GM10266 (cell line): ENCODE measurements at regions not wholly inside any gene's neighbourhood (a gene's known extent, or its start where the extent isn't known, plus 50 kb on each side); places are given as distances from the start of the nearest gene placed in this dataset.
"Not testable (repeated sequence)": the region's sequence is repeated elsewhere in the genome, so short reads cannot be mapped to it uniquely, and the experiment has no call there.

ENCODE experiments used
- DNase-seq: peaks from one replicate; pipeline ENCODE4 v3.0.0; 2012; ENCODE audit errors: extremely low spot score
- TF ChIP-seq, protein P1 (sequence below): IDR thresholded peaks from 2 replicates; pipeline ENCODE4 v1.5.1; 2012; ENCODE audit warnings: mild to moderate bottlenecking, low read depth; ENCODE audit not compliant: control insufficient read depth, insufficient read depth; ENCODE audit errors: missing control alignments

DNA sequence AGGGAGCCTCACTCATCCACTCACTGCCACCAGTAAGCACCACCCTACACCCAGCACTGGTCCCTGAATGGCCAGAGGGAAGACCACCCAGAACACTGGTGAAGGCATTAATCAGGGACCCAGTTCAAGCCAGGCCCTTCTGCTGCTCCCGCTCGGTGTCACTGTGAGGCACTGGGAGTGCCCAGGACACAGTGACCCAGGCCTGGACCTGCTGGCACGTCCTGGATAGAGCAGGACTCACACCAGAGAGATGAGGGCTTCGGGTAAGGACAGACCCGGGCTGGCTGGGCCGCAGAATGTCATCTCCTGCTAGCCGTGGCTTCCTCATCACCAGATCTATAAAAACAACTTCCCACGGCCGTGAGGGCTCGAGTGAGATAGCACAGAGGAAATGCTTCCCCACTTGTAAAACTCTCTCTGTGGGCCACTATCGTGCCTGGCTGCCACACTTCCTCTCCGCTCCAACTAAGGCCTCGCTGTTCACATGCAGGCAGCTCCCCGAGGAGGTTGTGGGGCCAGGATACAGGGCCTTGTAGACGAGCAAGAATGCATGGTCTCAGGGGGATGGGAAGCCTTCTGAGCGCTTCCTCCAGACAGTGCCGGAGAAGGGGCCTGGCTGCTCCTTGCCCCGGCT, 158.1 kb downstream of the NPIPB11 start:
- DNase-seq: not testable (repeated sequence)

DNA sequence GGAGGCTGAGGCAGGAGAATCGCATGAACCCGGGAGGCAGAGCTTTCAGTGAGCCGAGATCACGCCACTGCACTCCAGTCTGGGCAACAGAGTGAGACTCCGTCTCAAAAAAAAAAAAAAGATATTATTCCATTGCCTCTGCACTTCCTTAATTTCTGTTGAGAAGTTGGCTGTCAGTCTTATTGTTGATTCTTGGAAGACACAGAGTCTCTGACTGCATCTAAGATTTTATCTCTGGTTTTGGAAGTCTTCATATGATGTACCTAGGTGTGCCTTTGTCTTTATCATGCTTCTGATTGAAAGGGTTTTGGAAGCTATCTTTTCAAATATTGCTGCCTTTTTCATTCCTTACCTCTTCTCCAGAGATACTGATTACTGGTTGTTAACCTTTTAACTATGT, 160.4 kb downstream of the NPIPB11 start:
- not testable (repeated sequence) for DNase-seq

DNA sequence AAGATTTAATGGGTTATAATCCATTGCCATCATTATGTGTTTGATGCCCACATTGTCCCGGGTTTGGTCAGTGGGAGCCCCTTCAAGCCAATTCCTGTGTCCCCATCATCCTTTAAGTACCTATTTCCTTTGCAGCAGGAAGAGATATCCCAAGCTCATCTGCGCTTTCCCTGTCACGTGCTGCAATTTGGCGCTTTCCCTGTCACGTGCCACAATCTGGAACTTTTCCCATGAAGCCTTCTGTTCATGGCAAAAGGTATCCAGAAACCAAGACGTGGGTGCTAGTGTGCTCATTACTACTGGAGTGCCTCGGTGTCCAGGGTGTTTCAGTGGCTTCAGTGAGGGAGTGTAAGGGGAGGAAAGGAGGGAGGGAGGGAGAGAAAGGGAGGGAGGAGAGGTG, 168.5 kb downstream of the NPIPB11 start:
- TF ChIP-seq, protein P1, sequence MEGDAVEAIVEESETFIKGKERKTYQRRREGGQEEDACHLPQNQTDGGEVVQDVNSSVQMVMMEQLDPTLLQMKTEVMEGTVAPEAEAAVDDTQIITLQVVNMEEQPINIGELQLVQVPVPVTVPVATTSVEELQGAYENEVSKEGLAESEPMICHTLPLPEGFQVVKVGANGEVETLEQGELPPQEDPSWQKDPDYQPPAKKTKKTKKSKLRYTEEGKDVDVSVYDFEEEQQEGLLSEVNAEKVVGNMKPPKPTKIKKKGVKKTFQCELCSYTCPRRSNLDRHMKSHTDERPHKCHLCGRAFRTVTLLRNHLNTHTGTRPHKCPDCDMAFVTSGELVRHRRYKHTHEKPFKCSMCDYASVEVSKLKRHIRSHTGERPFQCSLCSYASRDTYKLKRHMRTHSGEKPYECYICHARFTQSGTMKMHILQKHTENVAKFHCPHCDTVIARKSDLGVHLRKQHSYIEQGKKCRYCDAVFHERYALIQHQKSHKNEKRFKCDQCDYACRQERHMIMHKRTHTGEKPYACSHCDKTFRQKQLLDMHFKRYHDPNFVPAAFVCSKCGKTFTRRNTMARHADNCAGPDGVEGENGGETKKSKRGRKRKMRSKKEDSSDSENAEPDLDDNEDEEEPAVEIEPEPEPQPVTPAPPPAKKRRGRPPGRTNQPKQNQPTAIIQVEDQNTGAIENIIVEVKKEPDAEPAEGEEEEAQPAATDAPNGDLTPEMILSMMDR: no peak
- no peak for DNase-seq

DNA sequence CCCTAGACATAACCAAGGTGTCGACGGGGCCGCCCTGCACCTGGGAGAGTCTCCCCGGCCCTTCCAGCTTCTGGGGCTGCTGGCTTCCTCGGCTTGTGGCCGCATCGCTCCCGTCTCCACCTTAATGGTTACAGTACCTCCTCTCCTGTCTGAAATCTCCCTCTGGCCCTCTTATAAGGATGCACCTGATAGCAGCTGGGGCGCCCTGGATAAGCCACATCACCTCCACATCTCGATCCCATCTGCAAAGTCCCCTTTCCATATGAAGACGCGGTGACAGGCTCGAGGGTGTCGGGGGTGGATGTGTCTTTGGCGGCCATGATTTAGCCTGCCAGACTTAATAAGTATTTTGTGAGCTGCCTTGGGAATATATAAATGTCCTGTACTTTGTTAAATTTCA, 169.0 kb downstream of the NPIPB11 start:
- not testable (repeated sequence) for DNase-seq

DNA sequence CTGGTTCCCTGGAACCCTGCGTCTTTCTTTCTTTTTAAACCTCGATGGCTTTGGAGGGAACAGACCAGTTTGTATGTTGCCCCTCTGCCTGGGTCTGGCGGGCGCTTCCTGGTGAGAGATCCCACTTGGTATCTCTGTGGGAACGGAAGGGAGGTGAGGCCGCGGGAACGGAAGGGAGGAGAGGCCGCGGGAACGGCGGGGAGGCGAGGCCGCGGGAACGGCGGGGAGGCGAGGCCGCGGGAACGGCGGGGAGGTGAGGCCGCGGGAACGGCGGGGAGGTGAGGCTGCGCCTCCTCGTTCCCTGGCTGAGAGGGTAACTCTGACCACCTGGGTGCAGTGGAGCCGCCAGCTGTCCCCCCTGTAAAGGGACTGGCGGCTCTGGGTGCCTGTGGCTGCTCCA, 169.5 kb downstream of the NPIPB11 start:
- DNase-seq: not testable (repeated sequence)

DNA sequence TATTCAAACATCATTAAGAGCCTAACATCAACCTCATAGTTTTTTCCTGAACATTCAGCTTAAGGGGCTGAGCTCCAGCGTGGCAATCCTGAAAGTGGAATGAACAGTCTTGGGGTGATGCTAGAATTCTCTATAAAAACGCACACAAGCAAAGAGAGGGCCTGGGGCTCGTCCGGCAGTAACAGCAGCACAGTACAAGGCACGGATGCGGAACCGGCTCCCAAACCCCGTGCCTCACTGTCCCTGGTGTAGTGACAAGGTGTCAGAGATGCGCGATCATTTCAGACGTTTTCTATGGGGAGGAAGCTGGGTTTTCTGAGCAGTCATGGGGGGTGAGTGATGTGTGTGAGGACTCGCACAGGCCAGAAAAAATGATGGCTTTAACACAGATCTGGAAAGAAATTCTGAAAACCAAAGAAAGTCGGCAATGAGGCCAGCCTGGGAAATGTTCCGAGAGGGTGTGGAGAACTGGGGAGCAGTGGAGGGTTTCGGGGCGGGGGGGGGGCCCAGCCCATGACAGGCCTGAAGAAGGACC, 170.6 kb downstream of the NPIPB11 start:
- DNase-seq: not testable (repeated sequence)

DNA sequence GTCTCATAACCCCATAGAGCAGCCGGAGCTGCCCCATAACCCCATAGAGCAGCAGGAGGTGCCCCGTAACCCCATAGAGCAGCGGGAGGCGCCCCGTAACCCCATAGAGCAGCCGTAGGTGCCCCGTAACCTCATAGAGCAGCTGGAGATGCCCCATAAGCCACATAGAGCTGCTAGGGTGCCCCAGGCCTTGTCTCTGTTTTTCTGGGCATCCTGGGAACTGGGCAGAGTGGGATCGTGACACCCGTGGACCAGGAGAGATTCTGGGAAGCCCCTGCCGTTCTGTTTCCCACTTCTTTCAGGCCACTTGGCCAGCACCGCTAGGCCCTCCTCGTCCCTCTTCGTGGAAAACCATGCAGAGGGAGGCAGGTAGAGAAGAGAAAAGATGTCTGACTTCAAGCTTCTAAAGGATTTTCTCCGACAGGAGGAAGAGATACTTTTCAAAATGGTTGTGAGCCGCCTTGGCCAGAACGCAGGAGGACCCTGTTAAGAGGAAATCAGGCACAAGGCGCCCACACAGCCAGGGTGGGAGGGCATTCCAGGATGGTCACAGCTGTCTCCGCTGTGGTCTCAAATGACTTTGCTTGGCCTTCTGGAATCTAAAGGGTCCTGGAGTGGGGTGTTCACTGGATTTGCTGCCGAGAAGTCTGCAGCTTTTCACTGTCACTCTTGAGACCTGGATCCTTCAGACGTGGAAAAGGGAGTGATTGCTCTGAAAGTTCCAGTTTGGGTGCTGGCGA, 171.8 kb downstream of the NPIPB11 start:
- not testable (repeated sequence) for DNase-seq

DNA sequence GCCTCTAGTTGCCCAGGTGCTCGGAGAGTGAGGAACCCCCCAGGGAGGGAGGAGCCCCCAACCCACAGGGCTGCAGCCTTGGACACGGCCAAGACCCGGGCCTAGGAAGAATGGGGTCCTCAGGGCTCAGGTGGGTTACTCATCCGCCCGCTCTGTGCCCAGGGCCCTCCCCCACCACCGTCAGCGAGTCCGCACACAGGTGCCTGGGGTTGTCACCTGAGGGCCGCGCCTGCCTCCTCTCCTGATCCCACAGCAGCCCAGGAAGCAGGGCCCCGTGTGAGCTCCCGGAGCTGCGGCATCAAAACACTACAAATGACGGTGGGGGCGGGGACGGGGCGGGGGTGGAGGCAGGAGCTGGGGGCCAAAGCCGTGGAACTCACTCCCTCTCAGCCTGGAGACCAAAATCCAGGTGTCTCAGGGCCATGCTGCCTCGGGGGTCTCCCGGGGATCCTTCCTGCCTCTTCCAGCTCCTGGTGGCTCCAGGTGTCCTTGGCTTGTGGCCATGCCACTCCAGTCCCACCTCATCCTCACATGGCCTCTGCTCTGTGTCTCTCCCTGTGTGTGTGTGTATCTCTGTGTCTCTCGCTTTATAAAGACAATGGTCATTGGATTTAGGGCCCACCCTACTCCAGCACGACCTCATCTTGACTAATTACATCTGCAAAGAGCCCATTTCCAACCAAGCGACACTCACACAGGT, 172.7 kb downstream of the NPIPB11 start:
- DNase-seq: not testable (repeated sequence)

DNA sequence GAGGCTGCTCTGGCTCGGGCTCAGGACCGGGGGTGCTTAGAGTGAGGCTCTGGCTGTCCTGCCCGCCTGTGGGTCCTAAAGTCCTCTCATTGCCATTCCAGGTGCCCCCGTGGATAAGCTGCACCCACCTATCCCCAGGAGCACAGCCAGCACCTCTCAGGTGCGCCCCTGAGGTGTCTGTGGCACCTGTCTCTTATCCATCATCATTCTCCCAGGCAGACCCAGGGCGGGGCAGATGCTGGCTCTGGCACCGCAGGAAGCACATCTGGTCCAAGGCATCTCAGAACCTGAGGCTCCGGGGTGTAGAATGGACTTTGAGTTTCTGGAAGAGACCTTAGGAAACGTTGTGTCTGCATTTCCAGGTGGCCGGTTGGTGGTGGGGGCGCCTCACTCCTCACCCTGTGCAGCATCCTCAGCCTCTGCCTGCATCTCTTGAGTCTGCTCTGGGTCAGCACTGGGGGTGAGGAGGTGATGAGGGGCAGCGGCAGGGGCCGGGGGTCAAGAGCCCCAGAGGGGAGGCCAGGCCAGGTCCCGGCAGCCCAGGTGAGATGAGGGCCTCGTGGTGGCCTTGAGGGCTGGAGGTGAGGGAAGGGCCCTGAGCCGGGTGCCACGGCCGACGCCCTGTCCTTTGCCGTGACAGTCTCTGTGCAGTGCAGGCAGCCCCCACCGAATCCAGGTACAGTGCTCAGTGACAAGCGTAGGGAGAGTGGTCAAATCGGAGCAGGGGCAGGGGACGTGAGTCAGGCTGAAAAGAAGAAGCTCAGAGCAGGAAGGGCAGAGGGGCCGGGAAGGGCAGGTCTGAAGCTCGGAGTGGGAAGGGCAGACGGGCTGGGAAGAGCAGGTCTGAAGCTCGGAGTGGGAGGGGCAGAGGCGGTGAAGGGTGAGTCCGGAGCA, 173.5 kb downstream of the NPIPB11 start:
- TF ChIP-seq, protein P1: no peak
- DNase-seq: no peak

DNA sequence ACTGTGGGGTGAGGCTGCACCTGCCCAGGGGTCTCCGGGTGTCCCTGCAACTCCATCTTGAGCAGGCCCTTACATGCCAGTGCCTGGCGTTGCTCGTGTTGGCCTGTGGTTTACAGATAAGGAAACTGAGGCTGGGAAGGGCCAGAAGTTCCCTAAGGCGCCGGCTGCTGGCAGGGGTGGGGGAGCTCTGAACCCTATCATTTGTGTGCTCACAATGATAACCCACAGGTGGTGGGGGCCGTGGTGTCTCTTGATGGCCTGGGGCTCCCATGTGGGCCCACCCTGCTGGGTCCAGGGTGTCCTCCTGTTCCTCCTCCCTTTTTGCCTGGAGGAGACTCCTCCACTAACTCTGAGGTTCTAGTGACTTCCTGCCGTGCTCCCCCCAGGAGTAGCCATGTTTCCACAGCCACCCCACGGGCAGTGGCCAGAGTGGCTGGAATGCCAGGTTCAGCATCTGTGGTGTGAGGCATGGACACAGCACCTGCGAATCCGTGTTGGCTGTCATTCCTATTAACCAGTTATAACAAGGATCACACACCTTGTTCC, 174.3 kb downstream of the NPIPB11 start:
- DNase-seq: not testable (repeated sequence)

DNA sequence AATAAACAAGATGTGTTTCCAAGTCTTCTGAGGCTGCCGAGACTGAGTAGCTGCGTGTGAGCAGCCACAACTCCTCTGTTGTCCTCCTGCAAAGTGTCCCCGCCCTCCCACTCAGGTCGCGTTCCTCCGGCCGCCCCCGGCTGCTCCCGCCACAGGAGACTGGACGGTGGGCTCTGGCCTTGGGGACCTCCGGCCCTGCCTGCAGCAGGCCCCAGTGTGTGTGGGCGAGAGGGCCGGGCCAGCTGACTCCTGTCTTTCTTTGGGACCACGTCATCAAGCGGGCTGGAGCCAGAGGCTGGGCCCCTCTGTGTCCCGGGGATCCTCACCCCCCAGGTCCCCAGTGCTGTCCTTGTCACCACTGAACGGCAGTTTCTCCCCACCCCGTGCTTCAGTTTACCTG, 175.3 kb downstream of the NPIPB11 start:
- TF ChIP-seq, protein P1: no peak
- no peak for DNase-seq
